Endothelial cell of umbilical vein (primary cell): ENCODE measurements at regions not wholly inside any gene's neighbourhood (a gene's known extent, or its start where the extent isn't known, plus 50 kb on each side); places are given as distances from the start of the nearest gene placed in this dataset.

ENCODE experiments used
- CTCF ChIP-seq, 2 donors: IDR thresholded peaks; 1 replicate in 1 of 2; 2 replicates in 1 of 2; pipeline ENCODE4 v1.5.1; 2011; ENCODE audit warnings: low read length in 2 of 2, mild to moderate bottlenecking in 2 of 2, moderate library complexity in 2 of 2, control low read depth in 1 of 2, inconsistent platforms in 1 of 2, low read depth in 1 of 2; ENCODE audit not compliant: insufficient read depth in 1 of 2; ENCODE audit errors: extremely low read depth in 1 of 2
- MAX ChIP-seq: IDR thresholded peaks from 2 replicates; pipeline ENCODE4 v1.6.1; 2011; ENCODE audit not compliant: insufficient read depth, insufficient read length

GRCh38 chr6:149198265-149198664 lies 119.2 kb upstream of the TAB2 start:
- no peak for TF ChIP-seq CTCF (IDR thresholded peaks at IDR 0.05; ENCODE audit: extremely low read depth in 1 of 2, insufficient read depth in 1 of 2, low read depth in 1 of 2, low read length in 2 of 2)
- no peak for TF ChIP-seq MAX
